Activated CD4-positive, alpha-beta memory T cell treated with anti-CD3 and anti-CD28 coated beads for 36 hours (primary cell): ENCODE measurements at regions not wholly inside any gene's neighbourhood (a gene's known extent, or its start where the extent isn't known, plus 50 kb on each side); places are given as distances from the start of the nearest gene placed in this dataset.

ENCODE experiments used
- CTCF ChIA-PET: fragments of 350-600 bp; sonication (Branson Sonifier 250); formaldehyde crosslinking; loops from one replicate; lab custom pipeline; 2021; ENCODE audit warnings: antibody characterized with exemption, inconsistent platforms; lab: Charles Lee
- POLR2A ChIA-PET: fragments of 350-600 bp; sonication (Branson Sonifier 250); formaldehyde crosslinking; loops from one replicate; lab custom pipeline; 2021; ENCODE audit warnings: antibody characterized with exemption; lab: Charles Lee
- DNase-seq: peaks from one replicate; pipeline ENCODE4 v3.0.0-alpha.2; 2020
- H3K27ac Mint-ChIP-seq: one replicate; pipeline ENCODE4 v1.8.0; 2021; ENCODE audit warnings: mixed read lengths
- H3K27me3 Mint-ChIP-seq: one replicate; pipeline ENCODE4 v1.8.0; 2021; ENCODE audit warnings: mixed read lengths
- H3K36me3 Mint-ChIP-seq: one replicate; pipeline ENCODE4 v1.8.0; 2021; ENCODE audit warnings: mixed read lengths
- H3K4me1 Mint-ChIP-seq: one replicate; pipeline ENCODE4 v1.8.0; 2021; ENCODE audit warnings: low read depth, mixed read lengths
- H3K4me3 Mint-ChIP-seq: one replicate; pipeline ENCODE4 v1.8.0; 2021; ENCODE audit warnings: mild to moderate bottlenecking, mixed read lengths
- H3K9me3 Mint-ChIP-seq: one replicate; pipeline ENCODE4 v1.8.0; 2021; ENCODE audit warnings: mixed read lengths
- intact Hi-C: fragments of 100-400 bp; cut with micrococcal nuclease; formaldehyde crosslinking; loops from one replicate; pipeline ENCODE4 v1.15.1; 2023

- Mint-ChIP-seq H3K4me1 (no peaks in the 10 kb centered on the region), H3K4me3 (no peak overlapping the region), H3K9me3 (peaks cover 12% of the 10 kb centered on the region), H3K27ac (no peak overlapping the region), H3K27me3 (peaks cover 1% of the 10 kb centered on the region), H3K36me3 (no peaks in the 10 kb centered on the region)
- CTCF ChIA-PET, result no interaction called here
- no peak for DNase-seq
- intact Hi-C loops, result no loop called here
- POLR2A ChIA-PET, result no interaction called here
These were observed 153.8 kb upstream of the MITF start for GRCh38 chr3:69585472-69585871.

GRCh38 chr3:69582044-69582443, 157.2 kb upstream of the MITF start:
- no peaks in the 10 kb centered on the region for H3K36me3 Mint-ChIP-seq
- no peak overlapping the region for H3K4me3 Mint-ChIP-seq
- no peak overlapping the region for H3K27ac Mint-ChIP-seq
- H3K27me3 Mint-ChIP-seq, result peaks cover 1% of the 10 kb centered on the region
- ChIA-PET CTCF (no interaction called here), POLR2A (no interaction called here)
- H3K9me3 Mint-ChIP-seq, result peaks cover 9% of the 10 kb centered on the region
- intact Hi-C loops, result no loop called here
- H3K4me1 Mint-ChIP-seq, result no peaks in the 10 kb centered on the region
- DNase-seq, result no peak

GRCh38 chr3:69579306-69580041, 159.8 kb upstream of the MITF start:
- Mint-ChIP-seq H3K27ac (no peak overlapping the region), H3K4me1 (no peaks in the 10 kb centered on the region), H3K27me3 (peaks cover 1% of the 10 kb centered on the region), H3K36me3 (no peaks in the 10 kb centered on the region), H3K4me3 (no peak overlapping the region), H3K9me3 (peaks cover 6% of the 10 kb centered on the region)
- intact Hi-C loops, result no loop called here
- CTCF ChIA-PET, result no interaction called here
- POLR2A ChIA-PET, result no interaction called here
- DNase-seq, result no peak

- no peaks in the 10 kb centered on the region for H3K9me3 Mint-ChIP-seq
- no peaks in the 10 kb centered on the region for H3K36me3 Mint-ChIP-seq
- H3K4me3 Mint-ChIP-seq, result no peak overlapping the region
- peaks cover 2% of the 10 kb centered on the region for H3K27me3 Mint-ChIP-seq
- H3K27ac Mint-ChIP-seq, result no peak overlapping the region
- ChIA-PET CTCF (no interaction called here), POLR2A (no interaction called here)
- intact Hi-C loops, result no loop called here
- no peaks in the 10 kb centered on the region for H3K4me1 Mint-ChIP-seq
- no peak for DNase-seq
These were observed 169.7 kb upstream of the MITF start for GRCh38 chr3:69569520-69569919.

GRCh38 chr3:69568951-69569350, 170.3 kb upstream of the MITF start:
- Mint-ChIP-seq H3K27me3 (peaks cover 2% of the 10 kb centered on the region), H3K36me3 (no peaks in the 10 kb centered on the region), H3K27ac (no peak overlapping the region), H3K4me3 (no peak overlapping the region), H3K9me3 (no peaks in the 10 kb centered on the region), H3K4me1 (no peaks in the 10 kb centered on the region)
- ChIA-PET CTCF (no interaction called here), POLR2A (no interaction called here)
- no peak for DNase-seq
- intact Hi-C loops, result no loop called here

- H3K27me3 Mint-ChIP-seq, result peaks cover 2% of the 10 kb centered on the region
- POLR2A ChIA-PET, result no interaction called here
- H3K4me3 Mint-ChIP-seq, result no peak overlapping the region
- H3K9me3 Mint-ChIP-seq, result no peaks in the 10 kb centered on the region
- H3K36me3 Mint-ChIP-seq, result no peaks in the 10 kb centered on the region
- H3K4me1 Mint-ChIP-seq, result no peaks in the 10 kb centered on the region
- H3K27ac Mint-ChIP-seq, result no peak overlapping the region
- intact Hi-C loops, result no loop called here
- DNase-seq, result no peak
- CTCF ChIA-PET, result no interaction called here
These were observed 170.8 kb upstream of the MITF start for GRCh38 chr3:69568458-69568857.

- CTCF ChIA-PET, result no interaction called here
- Mint-ChIP-seq H3K27me3 (peaks cover 2% of the 10 kb centered on the region), H3K36me3 (no peaks in the 10 kb centered on the region), H3K4me3 (no peak overlapping the region), H3K4me1 (no peaks in the 10 kb centered on the region), H3K9me3 (no peaks in the 10 kb centered on the region), H3K27ac (no peak overlapping the region)
- DNase-seq, result no peak
- intact Hi-C loops, result no loop called here
- POLR2A ChIA-PET, result no interaction called here
These were observed 171.6 kb upstream of the MITF start for GRCh38 chr3:69567710-69568052.

GRCh38 chr3:69567023-69567709, 172.1 kb upstream of the MITF start:
- POLR2A ChIA-PET, result no interaction called here
- H3K36me3 Mint-ChIP-seq, result no peaks in the 10 kb centered on the region
- H3K27ac Mint-ChIP-seq, result no peak overlapping the region
- H3K27me3 Mint-ChIP-seq, result peaks cover 2% of the 10 kb centered on the region
- H3K4me3 Mint-ChIP-seq, result no peak overlapping the region
- no peaks in the 10 kb centered on the region for H3K9me3 Mint-ChIP-seq
- no peaks in the 10 kb centered on the region for H3K4me1 Mint-ChIP-seq
- no peak for DNase-seq
- intact Hi-C loops, result no loop called here
- CTCF ChIA-PET, result no interaction called here

GRCh38 chr3:69566275-69566674, 173.0 kb upstream of the MITF start:
- no peak for DNase-seq

GRCh38 chr3:69565316-69565715, 173.9 kb upstream of the MITF start:
- Mint-ChIP-seq H3K27me3 (peaks cover 2% of the 10 kb centered on the region), H3K27ac (no peak overlapping the region), H3K4me1 (no peaks in the 10 kb centered on the region), H3K36me3 (no peaks in the 10 kb centered on the region), H3K9me3 (no peaks in the 10 kb centered on the region), H3K4me3 (no peak overlapping the region)
- no peak for DNase-seq
- POLR2A ChIA-PET, result no interaction called here
- intact Hi-C loops, result no loop called here
- CTCF ChIA-PET, result no interaction called here

More at GRCh38 chr3:69566275-69566674, 173.0 kb upstream of the MITF start:
- intact Hi-C loops, result no loop called here
- H3K4me1 Mint-ChIP-seq, result no peaks in the 10 kb centered on the region
- no peaks in the 10 kb centered on the region for H3K9me3 Mint-ChIP-seq
- no peak overlapping the region for H3K4me3 Mint-ChIP-seq
- H3K27me3 Mint-ChIP-seq, result peaks cover 2% of the 10 kb centered on the region
- ChIA-PET CTCF (no interaction called here), POLR2A (no interaction called here)
- H3K36me3 Mint-ChIP-seq, result no peaks in the 10 kb centered on the region
- no peak overlapping the region for H3K27ac Mint-ChIP-seq

- ChIA-PET CTCF (no interaction called here), POLR2A (no interaction called here)
- no peaks in the 10 kb centered on the region for H3K36me3 Mint-ChIP-seq
- H3K27me3 Mint-ChIP-seq, result peaks cover 2% of the 10 kb centered on the region
- no peak overlapping the region for H3K4me3 Mint-ChIP-seq
- DNase-seq, result no peak
- no peaks in the 10 kb centered on the region for H3K9me3 Mint-ChIP-seq
- no peaks in the 10 kb centered on the region for H3K4me1 Mint-ChIP-seq
- H3K27ac Mint-ChIP-seq, result no peak overlapping the region
- intact Hi-C loops, result no loop called here
These were observed 175.3 kb upstream of the MITF start for GRCh38 chr3:69563981-69564380.

- no peaks in the 10 kb centered on the region for H3K4me1 Mint-ChIP-seq
- no peaks in the 10 kb centered on the region for H3K36me3 Mint-ChIP-seq
- ChIA-PET POLR2A (no interaction called here), CTCF (no interaction called here)
- no peak overlapping the region for H3K27ac Mint-ChIP-seq
- peaks cover 2% of the 10 kb centered on the region for H3K27me3 Mint-ChIP-seq
- intact Hi-C loops, result no loop called here
- no peak overlapping the region for H3K4me3 Mint-ChIP-seq
- no peak for DNase-seq
- no peaks in the 10 kb centered on the region for H3K9me3 Mint-ChIP-seq
These were observed 176.1 kb upstream of the MITF start for GRCh38 chr3:69563151-69563550.

GRCh38 chr3:69562020-69562419, 176.1 kb upstream of the FRMD4B start:
- H3K4me3 Mint-ChIP-seq, result no peak overlapping the region
- H3K36me3 Mint-ChIP-seq, result no peaks in the 10 kb centered on the region
- H3K27ac Mint-ChIP-seq, result no peak overlapping the region
- intact Hi-C loops, result no loop called here
- CTCF ChIA-PET, result no interaction called here
- POLR2A ChIA-PET, result no interaction called here
- no peaks in the 10 kb centered on the region for H3K4me1 Mint-ChIP-seq
- H3K27me3 Mint-ChIP-seq, result peaks cover 2% of the 10 kb centered on the region
- no peak for DNase-seq
- no peaks in the 10 kb centered on the region for H3K9me3 Mint-ChIP-seq
